ENCODE measurements at regions not wholly inside any gene's neighbourhood (a gene's known extent, or its start where the extent isn't known, plus 50 kb on each side); places are given as distances from the start of the nearest gene placed in this dataset.
A peak's percentile ranks its signal among the peaks of the same experiment; 100 is the strongest.
"Not testable (repeated sequence)": the region's sequence is repeated elsewhere in the genome, so short reads cannot be mapped to it uniquely, and the experiment has no call there.

GRCh38 chr7:127317447-127317961, 64.8 kb upstream of the GRM8 start:
- Histone ChIP-seq H3K9me3 (peaks cover 0 to 3% of the 10 kb centered on the region in 2 donors), H3K4me1 (no peaks in the 10 kb centered on the region), H3K27ac (peak overlapping the region in 1 of 4 donors; percentile 21), H3K27me3 (no peaks in the 10 kb centered on the region), H3K4me3 (no peak overlapping the region), H3K36me3 (no peaks in the 10 kb centered on the region)
- intact Hi-C loops (cut with DNase I; ENCODE audit: low total_unique reads) (no loop called here), in situ Hi-C loops (cut with MboI; ENCODE audit: low pct_ligation_motif_present in 1 of 4, low pct_unique_long_range_greater_than_20kb in 1 of 4, low sequenced_read_pairs in 3 of 4) (no loop called here)
- 31 to 43% methylated on average over 1 of the region's 1 CpG for WGBS, 2 donors (ENCODE audit: low coverage in 1 of 2)
- TF ChIP-seq POLR2AphosphoS5 (IDR thresholded peaks at IDR 0.05) (peak in 1 of 3 donors; percentile 30), CTCF (IDR thresholded peaks at IDR 0.05) (no peak)
- no peak for DNase-seq

- in situ Hi-C loops (cut with MboI; ENCODE audit: low pct_ligation_motif_present in 1 of 4, low pct_unique_long_range_greater_than_20kb in 1 of 4, low sequenced_read_pairs in 3 of 4); H3K36me3 ChIP-seq; H3K4me3 ChIP-seq; intact Hi-C loops (cut with DNase I; ENCODE audit: low total_unique reads); H3K27me3 ChIP-seq; DNase-seq; H3K4me1 ChIP-seq; H3K9me3 ChIP-seq: not testable (repeated sequence)
- peak overlapping the region in 1 of 4 donors; percentile 21 for H3K27ac ChIP-seq
Observed at GRCh38 chr7:127316819-127317218, 64.1 kb upstream of the GRM8 start.

- no peak for DNase-seq
- Histone ChIP-seq H3K4me3 (no peak overlapping the region), H3K27ac (no peak overlapping the region), H3K4me1 (no peaks in the 10 kb centered on the region), H3K36me3 (no peaks in the 10 kb centered on the region), H3K27me3 (no peaks in the 10 kb centered on the region), H3K9me3 (peaks cover 0 to 5% of the 10 kb centered on the region in 2 donors)
- in situ Hi-C loops (cut with MboI; ENCODE audit: low pct_ligation_motif_present in 1 of 4, low pct_unique_long_range_greater_than_20kb in 1 of 4, low sequenced_read_pairs in 3 of 4), result no loop called here
- intact Hi-C loops (cut with DNase I; ENCODE audit: low total_unique reads), result loop anchor here (1.0 kb wide), 1 partner anchor 31 kb away; no protein-coding TSS in a partner anchor
- 66 to 72% methylated on average over 5 of the region's 5 CpGs for WGBS, 2 donors (ENCODE audit: low coverage in 1 of 2)
- TF ChIP-seq EP300 (IDR thresholded peaks at IDR 0.05; ENCODE audit: low read depth), result no peak
- no peak for TF ChIP-seq CTCF (IDR thresholded peaks at IDR 0.05)
- TF ChIP-seq POLR2A (IDR thresholded peaks at IDR 0.05), result no peak
- TF ChIP-seq POLR2AphosphoS5 (IDR thresholded peaks at IDR 0.05), result no peak
Observed at GRCh38 chr7:127304087-127304486, 51.3 kb upstream of the GRM8 start.

- Histone ChIP-seq H3K27ac (no peak overlapping the region), H3K4me3 (no peak overlapping the region), H3K27me3 (no peaks in the 10 kb centered on the region), H3K4me1 (no peaks in the 10 kb centered on the region), H3K36me3 (no peaks in the 10 kb centered on the region), H3K9me3 (peaks cover 0 to 5% of the 10 kb centered on the region in 2 donors)
- in situ Hi-C loops (cut with MboI; ENCODE audit: low pct_ligation_motif_present in 1 of 4, low pct_unique_long_range_greater_than_20kb in 1 of 4, low sequenced_read_pairs in 3 of 4), result no loop called here
- TF ChIP-seq POLR2A (IDR thresholded peaks at IDR 0.05) (no peak), POLR2AphosphoS5 (IDR thresholded peaks at IDR 0.05) (no peak)
- 67 to 83% methylated on average over 2 of the region's 2 CpGs for WGBS, 2 donors (ENCODE audit: low coverage in 1 of 2)
- intact Hi-C loops (cut with DNase I; ENCODE audit: low total_unique reads), result no loop called here
- DNase-seq, result no peak
Observed at GRCh38 chr7:127303102-127303501, 50.4 kb upstream of the GRM8 start.

Data from transverse colon (tissue), 4 donors.